WERI-Rb-1 (cell line): ENCODE measurements at regions not wholly inside any gene's neighbourhood (a gene's known extent, or its start where the extent isn't known, plus 50 kb on each side); places are given as distances from the start of the nearest gene placed in this dataset.

Source experiments
- DNase-seq: peaks from one replicate; pipeline ENCODE4 v3.0.0-alpha.2; 2020
- H3K27ac ChIP-seq: fragments of 250-450 bp; sonication (Bioruptor Pico); 2 replicates; pipeline ENCODE4 v1.5.1; 2020; ENCODE audit warnings: mild to moderate bottlenecking, moderate library complexity
- H3K27me3 ChIP-seq: fragments of 250-450 bp; sonication (Bioruptor Pico); 2 replicates; pipeline ENCODE4 v1.5.1; 2021; ENCODE audit warnings: mild to moderate bottlenecking, low read depth, moderate library complexity; ENCODE audit not compliant: insufficient read depth, severe bottlenecking
- H3K36me3 ChIP-seq: fragments of 250-450 bp; sonication (Bioruptor Pico); 2 replicates; pipeline ENCODE4 v1.5.1; 2020; ENCODE audit warnings: mild to moderate bottlenecking, moderate library complexity
- H3K4me3 ChIP-seq: 2 replicates; pipeline ENCODE4 v1.5.1; 2011; ENCODE audit warnings: low read depth, mild to moderate bottlenecking, control low read depth, low read length
- H3K9me3 ChIP-seq: fragments of 250-450 bp; sonication (Bioruptor Pico); 2 replicates; pipeline ENCODE4 v1.5.1; 2021; ENCODE audit warnings: mild to moderate bottlenecking, moderate library complexity; ENCODE audit not compliant: severe bottlenecking
- CTCF ChIP-seq: IDR thresholded peaks from 2 replicates; pipeline ENCODE4 v1.5.1; 2011; ENCODE audit warnings: low read depth, mild to moderate bottlenecking, control low read depth, inconsistent platforms, low read length

GRCh38 chr1:82606546-82606945 lies 805.8 kb downstream of the ADGRL2 start:
- Histone ChIP-seq H3K4me3 (no peak overlapping the region), H3K36me3 (no peaks in the 10 kb centered on the region), H3K27ac (no peak overlapping the region), H3K27me3 (no peaks in the 10 kb centered on the region), H3K9me3 (no peaks in the 10 kb centered on the region)
- no peak for TF ChIP-seq CTCF
- no peak for DNase-seq

GRCh38 chr1:82604524-82604923 lies 803.8 kb downstream of the ADGRL2 start:
- no peaks in the 10 kb centered on the region for H3K9me3 ChIP-seq
- TF ChIP-seq CTCF, result peak; percentile 87
- peak; percentile 63 for DNase-seq
- H3K27me3 ChIP-seq, result no peaks in the 10 kb centered on the region
- no peak overlapping the region for H3K27ac ChIP-seq
- no peaks in the 10 kb centered on the region for H3K36me3 ChIP-seq
- no peak overlapping the region for H3K4me3 ChIP-seq

- Histone ChIP-seq H3K27me3 (no peaks in the 10 kb centered on the region), H3K4me3 (no peak overlapping the region), H3K27ac (no peak overlapping the region), H3K36me3 (no peaks in the 10 kb centered on the region), H3K9me3 (no peaks in the 10 kb centered on the region)
- no peak for DNase-seq
- no peak for TF ChIP-seq CTCF
These were observed 799.6 kb downstream of the ADGRL2 start for GRCh38 chr1:82600314-82600713.

- no peaks in the 10 kb centered on the region for H3K9me3 ChIP-seq
- no peak overlapping the region for H3K4me3 ChIP-seq
- no peak overlapping the region for H3K27ac ChIP-seq
- DNase-seq, result no peak
- H3K36me3 ChIP-seq, result no peaks in the 10 kb centered on the region
- TF ChIP-seq CTCF, result no peak
- no peaks in the 10 kb centered on the region for H3K27me3 ChIP-seq
These were observed 798.1 kb downstream of the ADGRL2 start for GRCh38 chr1:82598812-82599211.

GRCh38 chr1:82598337-82598736 lies 797.6 kb downstream of the ADGRL2 start:
- TF ChIP-seq CTCF, result no peak
- Histone ChIP-seq H3K36me3 (no peaks in the 10 kb centered on the region), H3K4me3 (no peak overlapping the region), H3K27ac (no peak overlapping the region), H3K27me3 (no peaks in the 10 kb centered on the region), H3K9me3 (no peaks in the 10 kb centered on the region)
- no peak for DNase-seq

- Histone ChIP-seq H3K9me3 (no peaks in the 10 kb centered on the region), H3K27ac (no peak overlapping the region), H3K36me3 (no peaks in the 10 kb centered on the region), H3K4me3 (no peak overlapping the region), H3K27me3 (no peaks in the 10 kb centered on the region)
- no peak for DNase-seq
- no peak for TF ChIP-seq CTCF
These were observed 796.9 kb downstream of the ADGRL2 start for GRCh38 chr1:82597649-82598048.
